ENCODE measurements at regions not wholly inside any gene's neighbourhood (a gene's known extent, or its start where the extent isn't known, plus 50 kb on each side); places are given as distances from the start of the nearest gene placed in this dataset.

- no peak for TF ChIP-seq PBX3 (IDR thresholded peaks at IDR 0.05)
- TF ChIP-seq RCOR1 (IDR thresholded peaks at IDR 0.05; ENCODE audit: low read length), result no peak
- TF ChIP-seq USF2 (IDR thresholded peaks at IDR 0.05; ENCODE audit: borderline replicate concordance, low read depth, low read length), result no peak
Observed at GRCh38 chr6:115770851-115771250, 289.8 kb downstream of the FRK start (continued).

- no peaks in the 10 kb centered on the region for H3K79me2 ChIP-seq (ENCODE audit: insufficient read depth)
- peaks cover 0 to 16% of the 10 kb centered on the region in 2 experiments; a peak in 2 of 4 replicates for H3K4me1 ChIP-seq (ENCODE audit: control insufficient read depth in 1 of 2, insufficient read depth in 2 of 2, low read depth in 1 of 2, low read length in 1 of 2)
- H3K4me2 ChIP-seq, result no peak overlapping the region
- ChIA-PET POLR2A (no interaction called here), CTCF (interaction anchor here (0.7 to 1.3 kb wide), 2 partner anchors 9 to 16 kb away, joined by 3 read pairs; no protein-coding TSS in a partner anchor)
- H4K20me1 ChIP-seq (ENCODE audit: insufficient read depth), result no peaks in the 10 kb centered on the region
- no peaks in the 10 kb centered on the region for H3K9me2 ChIP-seq
- H3F3A ChIP-seq (replicated peaks; ENCODE audit: insufficient read depth), result no peaks in the 10 kb centered on the region
- peak overlapping the region in 1 of 2 experiments; percentile 68; a peak in 2 of 4 replicates for H3K27ac ChIP-seq (ENCODE audit: low read depth in 2 of 2, low read length in 1 of 2)
- H3K9ac ChIP-seq, result no peak overlapping the region
- H3K9me3 ChIP-seq, result no peaks in the 10 kb centered on the region
- no peak overlapping the region for H2AFZ ChIP-seq (ENCODE audit: low read depth)
- no peak overlapping the region for H3K4me3 ChIP-seq (ENCODE audit: low read depth in 2 of 2, low read length in 1 of 2)
- no peaks in the 10 kb centered on the region for H3K36me3 ChIP-seq (replicated peaks in 1 of 2; ENCODE audit: control insufficient read depth in 1 of 2, insufficient read depth in 2 of 2, low read length in 1 of 2)
- DNase-seq, result peak; percentile 9
- H3K27me3 ChIP-seq (ENCODE audit: insufficient read depth), result no peaks in the 10 kb centered on the region
- TF ChIP-seq SIN3A (IDR thresholded peaks at IDR 0.05; ENCODE audit: borderline replicate concordance, low read depth, low read length) (no peak), POLR2AphosphoS5 (IDR thresholded peaks at IDR 0.05; ENCODE audit: low read depth, low read length) (no peak), EZH2phosphoT487 (IDR thresholded peaks at IDR 0.05; ENCODE audit: borderline replicate concordance, low read depth) (no peak), ZBTB33 (IDR thresholded peaks at IDR 0.05; ENCODE audit: borderline replicate concordance, low read depth) (no peak), ELF1 (IDR thresholded peaks at IDR 0.05) (no peak), RFX5 (IDR thresholded peaks at IDR 0.05; ENCODE audit: low read length) (no peak), GABPA (IDR thresholded peaks at IDR 0.05; ENCODE audit: low read depth) (no peak), RCOR1 (IDR thresholded peaks at IDR 0.05; ENCODE audit: low read length) (peak; percentile 75), FOXM1 (IDR thresholded peaks at IDR 0.05; ENCODE audit: low read depth) (no peak), TEAD4 (IDR thresholded peaks at IDR 0.05; ENCODE audit: borderline replicate concordance, insufficient read depth) (no peak), USF1 (IDR thresholded peaks at IDR 0.05; ENCODE audit: borderline replicate concordance, low read depth) (no peak), MAX (IDR thresholded peaks at IDR 0.05; ENCODE audit: low read depth) (no peak), TAF1 (IDR thresholded peaks at IDR 0.05; ENCODE audit: borderline replicate concordance, low read depth, low read length) (no peak), USF2 (IDR thresholded peaks at IDR 0.05; ENCODE audit: borderline replicate concordance, low read depth, low read length) (no peak), MEF2A (IDR thresholded peaks at IDR 0.05; ENCODE audit: borderline replicate concordance, low read depth) (no peak), EP300 (IDR thresholded peaks at IDR 0.05; ENCODE audit: borderline replicate concordance in 1 of 2, low read depth in 1 of 2, low read length in 1 of 2) (peak in 1 of 2 experiments; percentile 87; a peak in 2 of 4 replicates), IRF3 (IDR thresholded peaks at IDR 0.05; ENCODE audit: low read depth, low read length) (no peak), CHD2 (IDR thresholded peaks at IDR 0.05; ENCODE audit: low read length, partially characterized antibody) (no peak), RAD21 (IDR thresholded peaks at IDR 0.05; ENCODE audit: low read length) (peak; percentile 12; the same call in 1 of the 2 replicates), NRF1 (IDR thresholded peaks at IDR 0.05; ENCODE audit: low read depth, low read length) (no peak), PBX3 (IDR thresholded peaks at IDR 0.05) (no peak), NFIC (IDR thresholded peaks at IDR 0.05; ENCODE audit: borderline replicate concordance) (no peak), JUND (IDR thresholded peaks at IDR 0.05) (no peak), MXI1 (IDR thresholded peaks at IDR 0.05; ENCODE audit: low read depth, low read length) (peak; percentile 29; the same call in 1 of the 2 replicates)
Observed at GRCh38 chr6:115768500-115768899, 292.2 kb downstream of the FRK start.

Data from SK-N-SH (cell line).